OCI-LY3 (cell line): ENCODE measurements at regions not wholly inside any gene's neighbourhood (a gene's known extent, or its start where the extent isn't known, plus 50 kb on each side); places are given as distances from the start of the nearest gene placed in this dataset.

Experiments
- H2AFZ ChIP-seq: fragments of 200-600, 300-600 bp; shearing (Covaris generic); 2 replicates; pipeline ENCODE4 v1.6.0; 2014; ENCODE audit warnings: antibody characterized with exemption, low read depth, low read length
- H3K27ac ChIP-seq: fragments of 200-600, 300-600 bp; sonication (generic); 2 replicates; pipeline ENCODE4 v1.5.1; 2014; ENCODE audit warnings: mild to moderate bottlenecking, low read length, moderate library complexity, mixed read lengths
- H3K27me3 ChIP-seq: fragments of 200-600, 300-600 bp; sonication (generic); 2 replicates; pipeline ENCODE4 v1.6.1; 2014; ENCODE audit warnings: low read depth, low read length, mixed read lengths
- H3K36me3 ChIP-seq: fragments of 200-600, 300-600 bp; sonication (generic); replicated peaks from 2 replicates; pipeline ENCODE3; 2014; ENCODE audit warnings: low read depth, low read length, mixed read lengths
- H3K4me1 ChIP-seq: fragments of 300-600, 200-600 bp; sonication (generic); 2 replicates; pipeline ENCODE4 v1.6.1; 2014; ENCODE audit warnings: low read length, mixed read lengths
- H3K4me2 ChIP-seq: fragments of 200-600, 300-600 bp; sonication (generic); 2 replicates; pipeline ENCODE4 v1.6.1; 2014; ENCODE audit warnings: low read length, mixed read lengths
- H3K4me3 ChIP-seq: fragments of 300-600, 200-600 bp; sonication (generic); 2 replicates; pipeline ENCODE4 v1.5.1; 2014; ENCODE audit warnings: antibody characterized with exemption, mild to moderate bottlenecking, low read length, moderate library complexity
- H3K79me2 ChIP-seq: fragments of 300-600, 200-600 bp; shearing (Covaris generic); 2 replicates; pipeline ENCODE4 v1.6.1; 2014; ENCODE audit warnings: mild to moderate bottlenecking, low read length, mixed read lengths
- H3K9ac ChIP-seq: fragments of 300-600, 200-600 bp; shearing (Covaris generic); 2 replicates; pipeline ENCODE4 v1.6.0; 2014; ENCODE audit warnings: mild to moderate bottlenecking, low read length, moderate library complexity
- H3K9me3 ChIP-seq: fragments of 200-600, 300-600 bp; shearing (Covaris generic); 2 replicates; pipeline ENCODE4 v1.6.1; 2014; ENCODE audit warnings: low read length, mixed read lengths; ENCODE audit not compliant: insufficient read depth
- H4K20me1 ChIP-seq: fragments of 200-600, 300-600 bp; sonication (generic); 2 replicates; pipeline ENCODE4 v1.6.1; 2016; ENCODE audit warnings: low read length, mixed read lengths; ENCODE audit not compliant: insufficient read depth
- EZH2phosphoT487 ChIP-seq: fragments of 200-600 bp; shearing (Covaris generic); IDR thresholded peaks from 2 replicates; pipeline ENCODE4 v1.6.1; 2018; ENCODE audit warnings: antibody characterized with exemption, mixed run types, low read depth
- TF ChIP-seq, protein P1 (sequence below): fragments of 200-600, 300-600 bp; sonication (generic); IDR thresholded peaks from 2 replicates; pipeline ENCODE4 v1.5.1; 2014; ENCODE audit warnings: antibody characterized with exemption, low read length, low read depth

DNA sequence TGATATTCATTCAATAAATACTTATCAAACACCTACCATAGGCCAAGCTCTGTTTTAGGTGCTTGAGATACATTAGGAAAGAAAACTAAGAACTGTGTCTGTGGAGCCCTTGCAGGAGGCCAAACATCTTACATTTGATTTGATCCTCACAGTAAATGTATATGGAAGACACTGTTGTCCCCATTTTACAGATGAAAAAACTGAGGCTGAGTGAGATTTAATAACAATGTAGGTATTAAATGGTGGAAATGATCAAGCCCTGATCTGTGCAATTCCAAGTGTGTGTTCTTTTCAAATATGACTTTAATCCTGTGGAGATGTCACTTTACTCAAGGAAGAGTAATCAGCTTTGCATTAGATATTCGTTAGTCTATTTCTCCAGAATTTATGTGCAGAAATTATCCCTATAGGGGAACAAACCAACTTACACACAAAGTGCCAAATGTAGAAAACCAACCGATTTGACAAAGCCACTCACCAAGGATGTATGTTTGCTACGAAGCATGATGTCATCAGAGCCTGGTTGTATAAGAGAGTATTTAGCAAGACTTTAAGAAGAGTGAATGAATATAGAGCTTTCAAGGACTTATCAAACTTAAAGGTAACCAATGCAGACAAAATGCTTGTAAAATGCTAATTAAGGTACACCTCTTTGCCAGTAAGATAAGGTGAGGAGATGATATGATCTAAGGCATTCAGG is 153.9 kb upstream of the NFIB start:
- Histone ChIP-seq H3K4me3 (no peak overlapping the region), H3K9me3 (no peaks in the 10 kb centered on the region), H3K27ac (no peak overlapping the region), H3K36me3 (no peaks in the 10 kb centered on the region), H2AFZ (no peak overlapping the region), H3K4me2 (no peak overlapping the region), H3K4me1 (no peaks in the 10 kb centered on the region), H3K27me3 (peaks cover 61% of the 10 kb centered on the region), H3K9ac (no peak overlapping the region), H3K79me2 (no peaks in the 10 kb centered on the region), H4K20me1 (no peaks in the 10 kb centered on the region)
- TF ChIP-seq, protein P1, sequence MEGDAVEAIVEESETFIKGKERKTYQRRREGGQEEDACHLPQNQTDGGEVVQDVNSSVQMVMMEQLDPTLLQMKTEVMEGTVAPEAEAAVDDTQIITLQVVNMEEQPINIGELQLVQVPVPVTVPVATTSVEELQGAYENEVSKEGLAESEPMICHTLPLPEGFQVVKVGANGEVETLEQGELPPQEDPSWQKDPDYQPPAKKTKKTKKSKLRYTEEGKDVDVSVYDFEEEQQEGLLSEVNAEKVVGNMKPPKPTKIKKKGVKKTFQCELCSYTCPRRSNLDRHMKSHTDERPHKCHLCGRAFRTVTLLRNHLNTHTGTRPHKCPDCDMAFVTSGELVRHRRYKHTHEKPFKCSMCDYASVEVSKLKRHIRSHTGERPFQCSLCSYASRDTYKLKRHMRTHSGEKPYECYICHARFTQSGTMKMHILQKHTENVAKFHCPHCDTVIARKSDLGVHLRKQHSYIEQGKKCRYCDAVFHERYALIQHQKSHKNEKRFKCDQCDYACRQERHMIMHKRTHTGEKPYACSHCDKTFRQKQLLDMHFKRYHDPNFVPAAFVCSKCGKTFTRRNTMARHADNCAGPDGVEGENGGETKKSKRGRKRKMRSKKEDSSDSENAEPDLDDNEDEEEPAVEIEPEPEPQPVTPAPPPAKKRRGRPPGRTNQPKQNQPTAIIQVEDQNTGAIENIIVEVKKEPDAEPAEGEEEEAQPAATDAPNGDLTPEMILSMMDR = no peak
- no peak for TF ChIP-seq EZH2phosphoT487

DNA sequence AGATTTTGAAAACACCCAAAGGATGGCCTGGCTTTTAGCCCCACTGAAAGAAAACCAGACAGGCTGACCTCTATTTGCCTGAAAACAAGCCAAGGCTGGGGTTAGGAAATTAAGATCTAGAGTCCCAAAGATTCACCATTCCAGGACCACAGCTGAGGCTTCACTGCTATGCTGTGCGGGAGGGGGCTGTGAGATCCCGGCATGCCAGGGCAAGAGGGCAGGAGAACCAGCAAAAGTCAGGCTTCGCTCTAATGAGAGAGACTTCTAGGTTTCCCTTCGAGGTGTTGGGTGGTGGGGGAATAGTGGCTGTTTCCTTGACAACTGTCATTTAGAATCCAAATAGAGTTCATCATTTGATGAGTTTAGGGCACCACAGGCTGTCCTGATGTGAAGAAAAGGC is 152.9 kb upstream of the NFIB start:
- no peak overlapping the region for H3K27ac ChIP-seq
- H3K4me3 ChIP-seq = no peak overlapping the region
- no peak overlapping the region for H2AFZ ChIP-seq
- no peaks in the 10 kb centered on the region for H3K9me3 ChIP-seq
- H4K20me1 ChIP-seq = no peaks in the 10 kb centered on the region
- peaks cover 57% of the 10 kb centered on the region for H3K27me3 ChIP-seq
- H3K4me2 ChIP-seq = no peak overlapping the region
- no peak for TF ChIP-seq EZH2phosphoT487
- TF ChIP-seq, protein P1 = no peak
- H3K36me3 ChIP-seq = no peaks in the 10 kb centered on the region
- H3K9ac ChIP-seq = no peak overlapping the region
- H3K4me1 ChIP-seq = no peaks in the 10 kb centered on the region
- no peaks in the 10 kb centered on the region for H3K79me2 ChIP-seq

DNA sequence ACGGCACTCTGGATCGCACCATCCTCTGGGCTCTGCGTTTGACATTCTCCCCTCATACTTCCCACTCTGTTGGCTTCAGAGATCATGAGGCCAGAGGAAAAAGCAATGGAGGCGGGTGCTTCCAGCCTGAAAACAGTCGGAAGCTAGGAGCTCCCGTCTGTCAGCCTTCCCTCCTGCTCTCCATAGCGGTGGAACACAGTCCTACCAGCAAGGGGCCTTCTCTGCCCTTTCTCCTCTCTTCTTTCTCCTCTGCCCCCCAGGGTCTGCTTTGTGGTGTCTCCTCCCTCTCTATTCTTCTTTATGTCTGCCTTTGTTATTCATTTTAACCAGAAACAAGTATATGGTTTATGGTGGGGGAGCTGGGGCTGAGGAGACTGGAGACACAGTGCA is 152.5 kb upstream of the NFIB start:
- Histone ChIP-seq H3K4me2 (no peak overlapping the region), H3K9ac (no peak overlapping the region), H3K9me3 (no peaks in the 10 kb centered on the region), H3K79me2 (no peaks in the 10 kb centered on the region), H2AFZ (no peak overlapping the region), H3K27me3 (peaks cover 53% of the 10 kb centered on the region), H3K36me3 (no peaks in the 10 kb centered on the region), H3K4me3 (no peak overlapping the region), H3K27ac (no peak overlapping the region), H4K20me1 (no peaks in the 10 kb centered on the region), H3K4me1 (no peaks in the 10 kb centered on the region)
- TF ChIP-seq, protein P1 = no peak
- TF ChIP-seq EZH2phosphoT487 = no peak

DNA sequence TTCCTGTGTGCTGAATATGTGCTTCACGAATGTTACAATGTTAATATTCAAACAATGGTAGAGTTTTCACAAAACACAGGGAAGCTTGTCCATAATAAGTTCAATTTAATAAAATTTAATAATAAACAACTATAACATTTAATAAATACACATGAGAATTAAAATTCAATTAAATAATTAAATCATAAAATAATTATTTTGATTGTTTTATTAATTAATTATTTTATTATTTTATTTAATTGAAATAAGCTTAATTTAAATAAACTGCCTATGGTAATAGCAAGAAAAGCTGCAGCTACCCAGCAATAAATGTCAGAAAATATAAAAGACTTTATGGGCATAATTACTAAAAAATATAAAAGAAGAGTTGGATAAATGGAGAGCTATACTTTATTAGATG is 149.0 kb upstream of the NFIB start:
- Histone ChIP-seq H2AFZ (no peak overlapping the region), H3K4me1 (no peaks in the 10 kb centered on the region), H3K79me2 (no peaks in the 10 kb centered on the region), H3K9me3 (no peaks in the 10 kb centered on the region), H3K36me3 (no peaks in the 10 kb centered on the region), H3K4me2 (no peak overlapping the region), H4K20me1 (no peaks in the 10 kb centered on the region), H3K27me3 (peaks cover 18% of the 10 kb centered on the region), H3K4me3 (no peak overlapping the region), H3K27ac (no peak overlapping the region), H3K9ac (no peak overlapping the region)
- TF ChIP-seq EZH2phosphoT487 = no peak
- TF ChIP-seq, protein P1 = no peak
